Dedifferentiated amniotic fluid mesenchymal stem cell (primary cell): ENCODE measurements at regions not wholly inside any gene's neighbourhood (a gene's known extent, or its start where the extent isn't known, plus 50 kb on each side); places are given as distances from the start of the nearest gene placed in this dataset.

Experiments
- DNase-seq: peaks from one replicate; pipeline ENCODE4 v3.0.0-alpha.2; 2016; ENCODE audit errors: extremely low spot score

DNA sequence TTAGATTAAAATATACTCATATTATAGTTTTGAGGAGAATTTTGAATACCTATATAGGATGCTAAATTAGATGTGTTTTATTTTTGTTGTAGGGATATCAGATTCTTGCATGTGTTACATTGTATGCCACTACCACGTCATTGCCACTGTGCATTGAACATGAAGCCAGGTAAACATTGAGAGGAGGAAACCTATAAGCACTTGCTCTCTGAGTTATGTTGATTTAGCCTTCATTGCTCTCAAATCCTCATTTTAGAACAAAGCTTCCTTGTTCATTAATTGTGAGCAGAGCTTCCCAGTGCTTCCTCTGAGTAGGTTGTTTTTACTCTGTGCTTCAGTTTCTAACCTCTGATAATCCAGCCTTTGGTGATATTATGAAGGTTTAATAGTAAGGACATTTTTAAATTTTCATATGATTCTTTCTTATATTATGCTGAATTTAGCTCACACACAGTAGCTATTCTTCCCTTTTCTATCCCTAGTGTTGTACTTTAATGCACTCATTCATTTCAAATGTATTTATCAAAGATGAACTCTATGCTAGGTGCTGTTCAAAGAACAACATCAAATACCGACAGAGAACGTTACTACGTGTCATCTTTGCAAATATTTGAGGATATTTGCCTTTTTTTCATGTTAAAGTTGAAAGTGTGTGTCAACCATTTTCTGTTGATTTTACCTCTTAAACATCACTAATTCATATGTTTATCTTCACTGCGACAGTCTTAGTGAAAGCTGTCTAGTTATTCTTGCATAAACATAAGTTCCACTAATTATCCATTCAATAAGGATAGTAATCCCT, 1448.0 kb upstream of the MIR17HG start:
- DNase-seq = no peak

DNA sequence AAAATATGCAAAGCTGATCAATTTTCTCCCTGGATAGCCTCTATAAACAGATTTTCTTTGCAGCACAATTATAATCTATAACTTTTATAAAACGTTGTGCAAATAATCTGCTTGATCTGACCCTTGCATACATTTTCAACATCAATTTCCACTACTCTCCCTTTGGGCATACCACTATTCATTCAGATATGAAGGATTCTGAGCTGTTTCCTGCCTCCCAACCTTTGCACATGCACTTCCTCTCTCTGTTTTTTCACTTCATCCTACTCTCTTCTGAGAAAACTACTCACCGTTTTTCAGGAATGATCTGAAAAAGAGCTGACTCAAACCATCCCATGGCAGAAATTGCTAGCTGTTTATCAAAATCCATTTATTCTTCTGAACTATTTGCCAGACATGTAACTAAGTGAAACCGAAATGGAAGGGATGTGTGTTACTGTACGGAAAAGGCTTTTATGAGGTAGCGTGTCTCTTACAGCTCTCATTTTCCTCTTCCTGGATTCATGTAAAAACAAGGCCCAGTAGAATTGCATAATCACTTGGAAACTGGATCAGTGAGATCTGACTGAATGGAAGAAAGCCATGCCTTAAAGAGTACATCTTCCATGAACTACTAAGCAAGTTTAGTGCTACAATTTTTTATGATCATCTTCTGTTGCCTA, 1447.3 kb upstream of the MIR17HG start:
- DNase-seq = no peak

DNA sequence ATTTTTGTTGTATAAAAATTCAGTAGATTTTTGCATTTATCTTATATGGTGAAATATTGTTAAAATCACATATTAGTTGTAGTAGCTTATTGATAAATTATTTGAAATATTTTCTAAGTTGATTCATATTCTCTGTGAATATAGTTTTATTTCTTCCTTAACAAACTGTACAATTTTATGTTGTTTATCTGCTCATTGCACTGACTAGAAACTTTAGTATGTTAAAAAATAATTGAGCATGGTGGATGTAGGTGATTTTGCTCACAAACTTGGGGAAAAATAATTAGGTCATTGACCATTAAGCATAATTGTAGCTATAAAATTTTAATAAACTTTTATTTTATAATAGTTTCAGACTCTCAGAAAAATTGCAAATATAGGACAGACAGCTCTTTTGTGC, 1445.3 kb upstream of the MIR17HG start:
- no peak for DNase-seq

DNA sequence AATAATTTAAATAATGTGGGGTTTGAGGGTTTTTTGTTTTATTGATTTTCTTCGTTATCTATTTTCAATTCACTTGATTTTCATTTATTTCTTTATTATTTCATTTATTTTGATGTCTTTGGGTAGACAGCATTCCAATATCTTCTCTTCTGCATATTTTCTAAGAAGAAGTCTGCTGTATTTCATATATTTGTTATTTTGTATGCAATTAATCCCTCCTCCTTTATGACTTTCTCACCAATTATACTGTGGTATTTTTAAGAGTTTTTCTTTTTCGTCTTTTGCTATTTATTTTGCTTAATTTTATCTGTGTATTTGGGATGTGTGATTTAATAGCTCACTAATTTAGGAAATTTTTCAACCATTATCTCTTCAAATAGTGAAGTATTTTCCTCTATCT, 1444.4 kb upstream of the MIR17HG start:
- DNase-seq = no peak

DNA sequence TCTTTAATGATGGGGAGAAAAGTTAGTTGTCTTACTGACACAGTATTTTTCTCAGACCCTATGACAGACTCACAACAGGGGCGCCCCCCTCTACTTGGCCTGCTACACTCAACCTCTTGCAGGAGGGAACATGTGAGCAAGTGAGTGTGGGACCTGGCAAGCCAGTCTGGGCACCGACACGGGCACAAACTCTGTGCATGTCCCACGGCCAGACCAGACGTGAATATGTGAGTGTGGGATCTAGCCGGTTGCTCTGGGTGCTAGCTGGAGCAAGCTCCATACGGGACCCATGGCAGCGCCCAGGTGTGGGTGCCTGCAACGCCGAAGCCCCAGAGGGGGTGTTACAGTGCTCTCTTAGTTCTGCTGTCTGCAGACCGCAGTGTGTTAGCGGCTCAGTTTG, 1437.3 kb upstream of the MIR17HG start:
- DNase-seq = no peak

DNA sequence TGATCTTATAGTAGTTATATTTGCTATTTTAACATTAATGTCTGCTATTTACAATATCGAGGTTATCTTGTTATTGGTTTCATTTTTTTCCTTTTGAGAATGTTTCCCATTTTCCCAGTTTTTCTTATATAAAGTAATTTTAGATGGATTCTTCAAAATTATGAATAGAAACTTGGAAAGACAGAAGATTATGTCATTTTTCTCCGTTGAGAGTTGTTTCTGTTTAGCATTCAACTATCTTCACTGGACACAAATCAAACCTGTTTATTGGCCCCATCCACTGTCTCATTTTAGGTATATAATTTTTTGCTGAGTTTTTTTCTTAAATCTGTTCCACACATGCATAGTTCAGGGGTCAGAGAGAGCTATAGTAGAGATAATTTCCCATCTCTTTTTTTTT, 1430.9 kb upstream of the MIR17HG start:
- no peak for DNase-seq

DNA sequence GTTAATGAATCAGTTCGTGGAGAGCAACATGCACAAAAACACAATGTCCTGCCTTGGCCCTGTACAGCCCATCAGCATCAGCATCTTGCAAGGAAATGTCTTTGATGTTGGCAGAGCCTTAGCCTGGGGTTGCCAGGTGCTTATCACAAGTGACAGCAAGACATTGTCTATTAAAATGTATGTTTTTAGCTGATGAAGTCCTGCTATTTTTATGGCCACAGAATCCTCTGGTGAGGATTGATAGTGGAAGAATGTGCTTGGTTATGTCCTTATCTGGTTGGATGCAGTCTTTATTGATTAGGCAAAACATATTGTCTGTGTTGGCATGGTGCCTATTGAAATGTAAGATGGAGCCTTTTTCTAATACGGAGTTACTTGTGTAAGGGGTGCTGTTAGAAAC, 1427.0 kb upstream of the MIR17HG start:
- DNase-seq = no peak

DNA sequence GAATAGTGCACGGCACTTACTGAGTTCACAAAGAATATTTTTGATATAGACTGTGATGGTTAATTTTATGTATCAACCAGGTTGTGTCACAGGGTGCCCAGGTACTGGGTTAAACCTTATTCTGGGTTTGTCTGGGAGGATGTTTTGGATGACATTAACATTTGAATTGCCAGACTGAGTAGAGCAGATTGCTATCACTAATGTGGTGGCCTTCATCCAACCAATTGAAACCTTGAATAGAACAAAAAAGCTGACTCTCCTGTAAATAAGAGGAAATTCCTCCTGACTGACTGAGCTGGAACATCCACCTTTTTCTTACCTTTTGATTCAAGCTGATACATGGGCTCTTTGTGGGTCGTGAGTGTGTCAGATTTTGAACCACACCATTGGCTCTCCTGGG, 1424.4 kb upstream of the MIR17HG start:
- DNase-seq = no peak

DNA sequence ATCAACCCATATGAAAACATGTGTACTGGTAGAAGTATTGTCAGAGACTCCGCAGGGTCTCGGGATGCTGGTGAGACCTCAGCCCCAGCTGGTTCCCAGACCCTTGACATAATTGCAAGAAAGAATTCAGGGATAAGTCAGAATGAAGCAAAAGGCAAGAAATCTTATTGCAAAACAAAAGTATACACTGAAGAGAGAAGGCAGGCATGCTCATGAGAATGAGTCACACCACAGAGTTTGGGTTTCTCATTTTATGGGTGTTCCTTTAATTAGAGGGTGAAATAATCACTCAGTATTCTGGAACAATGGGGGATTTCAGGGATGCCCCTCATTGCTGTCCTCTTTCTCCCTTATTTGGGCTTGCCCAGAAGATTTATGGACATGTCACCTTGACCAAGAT, 1423.8 kb upstream of the MIR17HG start:
- DNase-seq = no peak

DNA sequence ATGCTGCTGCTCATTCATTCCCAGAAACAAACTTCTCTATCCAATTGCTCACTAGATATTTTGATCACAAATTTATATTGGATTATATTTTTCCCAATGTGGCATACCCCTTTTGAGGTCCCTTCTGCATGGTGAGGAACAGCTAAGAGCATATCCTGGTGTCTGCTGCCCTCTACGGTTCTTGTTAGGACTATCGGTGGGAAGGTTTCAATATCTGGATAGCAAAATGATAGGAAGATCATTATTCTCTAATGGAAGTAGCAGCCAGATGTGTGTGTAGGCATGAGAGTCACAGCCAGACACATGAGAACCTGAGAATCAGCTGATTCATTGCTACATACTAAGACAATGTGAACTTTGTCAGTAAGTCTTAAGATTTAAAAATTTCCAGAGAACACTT, 1422.4 kb upstream of the MIR17HG start:
- no peak for DNase-seq

DNA sequence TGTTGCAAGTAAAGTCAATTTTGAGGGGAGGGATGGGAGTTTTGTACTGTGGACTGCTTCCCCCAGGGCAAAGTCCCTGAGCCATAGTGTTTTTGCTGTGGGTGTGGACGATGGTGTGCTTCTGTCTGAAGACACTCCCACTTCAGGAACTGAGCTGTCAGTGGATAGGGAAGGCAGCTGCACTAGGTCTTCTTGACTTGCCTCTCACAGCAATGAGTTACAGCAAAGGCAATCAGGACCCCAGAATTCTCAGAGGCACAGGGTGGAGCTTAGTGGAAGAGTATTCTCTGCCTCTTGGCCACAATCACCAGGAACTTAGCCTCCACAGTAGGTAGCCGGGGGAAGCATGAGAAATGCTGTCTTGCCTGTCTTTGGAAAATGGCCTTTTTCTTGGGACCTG, 1416.6 kb upstream of the MIR17HG start:
- DNase-seq = no peak

DNA sequence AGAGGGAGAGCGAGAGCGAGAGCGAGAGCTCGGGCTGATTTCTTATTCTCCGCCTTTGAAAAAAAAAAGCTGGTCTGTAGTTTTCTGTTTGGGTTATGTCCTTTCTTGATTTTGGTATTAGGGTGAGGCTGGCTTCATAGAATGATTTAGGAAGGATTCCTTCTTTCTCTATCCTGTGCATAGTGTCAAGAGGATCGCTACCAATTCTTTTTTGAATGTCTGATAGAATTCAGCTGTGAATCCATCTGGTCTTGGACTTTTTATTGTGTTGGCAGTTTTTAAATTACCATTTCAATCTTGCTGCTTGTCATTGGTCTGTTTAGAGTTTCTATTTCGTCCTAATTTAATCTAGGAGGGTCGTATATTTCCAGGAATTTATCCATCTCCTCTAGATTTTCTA, 1414.6 kb upstream of the MIR17HG start:
- DNase-seq = no peak

DNA sequence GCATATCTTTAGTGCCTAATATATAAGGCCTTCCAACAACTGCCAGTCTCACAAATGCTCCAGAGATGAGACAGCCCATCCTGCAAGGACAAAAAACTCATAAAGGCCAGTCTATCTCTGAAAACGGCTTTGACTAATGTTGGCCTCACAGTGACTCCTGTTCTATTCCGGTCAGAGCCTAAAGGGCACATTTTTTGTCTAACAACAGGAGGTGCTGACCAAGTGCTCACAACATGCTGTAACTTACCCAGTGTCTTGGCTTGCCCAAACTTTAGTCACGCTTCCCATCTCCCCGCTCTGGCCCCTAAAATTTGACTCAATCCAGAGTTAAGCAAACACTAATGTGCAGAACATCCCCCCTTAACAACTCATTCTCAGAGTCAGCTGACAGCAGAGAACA, 1411.2 kb upstream of the MIR17HG start:
- no peak for DNase-seq

DNA sequence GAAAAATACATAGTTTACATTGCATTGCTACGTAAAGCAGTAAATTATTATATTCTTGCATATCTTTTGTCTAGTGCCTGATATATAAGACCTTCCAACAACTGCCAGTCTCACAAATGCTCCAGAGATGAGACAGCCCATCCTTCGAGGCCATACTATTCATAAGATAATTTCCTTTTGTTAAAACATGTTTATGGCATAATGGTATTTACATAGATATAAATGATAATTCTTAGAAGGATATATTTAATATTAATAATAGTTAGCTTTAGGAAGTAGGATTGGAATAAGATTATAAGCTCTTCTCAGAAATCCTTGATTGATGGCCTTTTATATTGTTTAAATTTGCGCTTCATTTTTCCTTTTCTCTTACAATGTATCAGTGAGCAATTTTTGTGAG, 1410.1 kb upstream of the MIR17HG start:
- DNase-seq = no peak

DNA sequence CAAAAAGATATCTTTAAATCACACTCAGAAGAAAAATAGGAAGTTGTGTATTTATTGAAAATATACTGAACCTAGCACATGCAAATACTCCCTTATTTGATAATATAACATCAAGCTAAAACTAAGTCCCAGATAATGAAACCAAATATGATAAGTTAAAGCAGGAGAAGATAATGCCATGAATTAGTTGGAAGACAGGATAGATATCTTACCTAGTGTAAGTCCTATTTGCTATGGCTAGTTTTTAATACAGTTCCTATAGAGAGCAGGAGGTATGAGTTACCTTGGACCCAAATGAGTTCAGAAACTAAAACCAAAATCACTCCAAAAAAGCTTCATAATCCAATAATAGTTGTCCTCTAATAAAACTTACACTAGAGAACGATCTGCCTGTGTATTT, 1407.1 kb upstream of the MIR17HG start:
- DNase-seq = no peak

DNA sequence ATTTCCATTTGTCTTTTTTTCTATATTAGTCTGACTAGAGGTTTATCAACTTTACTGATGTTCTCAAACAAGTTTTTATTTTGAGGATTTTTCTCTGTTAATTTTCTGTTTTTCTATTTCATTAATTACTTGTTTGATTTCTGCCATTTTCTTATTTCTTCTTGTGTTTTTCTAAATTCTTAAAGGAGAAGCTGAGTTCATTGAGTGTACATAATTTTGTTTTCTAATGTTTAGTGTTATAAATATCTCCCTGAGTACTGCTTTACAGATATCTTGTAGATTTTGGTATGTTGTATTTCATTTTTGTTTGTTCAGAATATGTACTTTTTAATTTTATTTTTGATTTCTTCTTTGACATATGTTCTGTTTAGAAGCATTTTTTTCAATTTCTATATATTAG, 1404.3 kb upstream of the MIR17HG start:
- DNase-seq = no peak

DNA sequence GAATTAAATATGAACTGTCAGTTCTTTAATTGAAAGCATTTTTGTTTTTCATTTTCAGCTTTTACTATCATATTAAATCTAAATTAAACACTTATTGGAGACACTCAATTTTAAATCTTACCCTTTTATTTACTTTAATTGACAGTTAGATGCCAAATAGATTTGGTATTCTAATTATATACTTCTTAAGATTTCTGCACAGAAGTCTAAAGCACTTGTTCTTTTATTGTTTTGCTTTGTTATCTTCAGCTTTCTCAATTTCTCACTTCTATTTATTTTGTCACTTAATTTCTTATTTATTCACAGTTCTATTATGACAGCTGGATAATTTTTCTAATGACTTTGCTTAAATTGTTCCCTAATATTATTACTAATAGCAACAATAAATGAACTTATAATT, 1397.3 kb upstream of the MIR17HG start:
- no peak for DNase-seq

DNA sequence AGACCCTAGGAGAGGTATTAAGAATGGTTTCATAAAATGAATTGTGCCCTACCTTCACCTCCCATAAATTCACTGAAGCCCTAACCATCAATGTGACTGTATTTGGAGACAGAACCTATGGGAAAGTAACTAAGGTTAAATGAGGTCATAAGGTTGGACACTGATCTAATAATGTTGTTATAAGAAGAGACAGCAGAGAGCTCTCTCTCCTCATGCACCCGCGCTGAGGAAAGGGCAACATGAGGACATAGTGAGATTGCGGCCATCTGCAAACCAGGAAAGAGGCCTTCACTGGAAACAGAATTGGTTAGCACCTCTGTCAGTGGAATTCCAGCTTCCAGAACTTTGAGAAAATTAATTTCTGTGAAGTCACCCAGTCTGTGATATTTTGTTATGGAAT, 1396.1 kb upstream of the MIR17HG start:
- no peak for DNase-seq

DNA sequence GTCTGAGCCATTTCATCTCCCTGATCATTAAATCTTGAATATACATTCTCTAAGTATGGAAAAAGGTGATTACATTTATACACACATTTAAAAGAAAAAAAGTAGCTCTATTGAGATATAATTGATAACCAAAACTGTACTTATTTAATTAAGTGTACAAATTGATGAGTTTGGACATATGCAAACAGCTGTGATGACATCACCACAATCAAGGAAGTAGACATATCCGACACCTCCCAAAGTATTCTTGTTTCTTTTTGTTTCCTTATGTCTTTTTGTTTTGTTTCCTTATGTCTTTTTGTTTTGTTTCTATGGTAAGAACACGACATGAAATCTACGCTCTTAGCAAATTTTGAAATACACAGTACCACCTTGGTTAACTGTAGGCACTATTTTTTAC, 1393.9 kb upstream of the MIR17HG start:
- DNase-seq = no peak

DNA sequence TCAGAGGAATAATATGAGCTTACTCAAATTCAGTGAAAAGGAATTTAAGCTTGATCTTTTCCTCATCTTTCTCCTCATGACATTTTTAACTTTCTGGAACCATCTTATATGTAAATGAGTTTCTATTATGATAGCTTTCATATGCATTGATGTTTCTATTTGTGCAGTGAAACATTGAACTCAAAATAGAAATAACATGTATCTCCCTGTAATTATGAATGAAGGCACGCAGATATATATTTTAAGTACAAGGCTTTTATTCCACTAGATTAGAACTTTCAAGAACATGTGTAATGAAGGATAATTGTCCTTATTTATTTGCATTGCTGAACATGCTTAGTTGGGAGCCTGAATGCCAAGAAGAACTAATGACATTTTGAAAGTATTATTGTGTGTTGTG, 1391.7 kb upstream of the MIR17HG start:
- no peak for DNase-seq

DNA sequence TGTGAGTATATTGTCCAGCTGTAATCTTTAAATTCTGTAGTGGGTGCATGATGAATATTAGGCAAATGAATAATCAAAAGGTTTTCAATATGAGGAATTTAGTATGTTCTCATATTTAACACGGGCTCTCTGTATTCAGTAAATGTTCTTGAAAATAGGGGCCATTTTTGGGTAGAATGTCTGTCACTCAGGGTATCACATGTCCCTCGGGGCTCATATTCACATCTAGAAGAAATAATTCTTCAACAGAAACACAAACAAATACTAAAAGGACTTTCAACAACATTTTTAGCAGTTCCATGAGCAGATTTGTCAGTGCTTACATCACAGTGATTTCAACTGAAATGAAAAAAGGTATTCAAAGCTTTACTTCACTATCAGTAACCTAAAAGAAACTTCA, 1388.4 kb upstream of the MIR17HG start:
- no peak for DNase-seq

DNA sequence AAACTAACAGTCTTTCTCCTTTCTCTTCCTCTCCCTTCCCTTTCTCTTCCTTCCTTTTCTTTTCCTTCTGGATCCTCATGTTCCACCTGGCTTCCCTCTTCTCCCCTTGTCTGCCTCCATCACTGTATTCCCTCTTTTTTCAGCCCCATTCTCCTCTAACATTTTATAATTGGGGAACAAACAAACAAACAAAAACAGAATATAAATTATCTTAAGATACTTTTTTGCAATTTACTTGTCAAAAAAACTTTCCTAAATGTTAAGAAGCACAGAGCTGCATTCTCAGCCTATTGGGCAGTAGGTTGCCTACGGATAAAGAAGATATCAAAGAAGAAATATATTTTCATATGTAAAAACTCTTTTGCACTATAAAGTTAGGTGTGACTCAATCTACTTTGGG, 1382.2 kb upstream of the MIR17HG start:
- no peak for DNase-seq

DNA sequence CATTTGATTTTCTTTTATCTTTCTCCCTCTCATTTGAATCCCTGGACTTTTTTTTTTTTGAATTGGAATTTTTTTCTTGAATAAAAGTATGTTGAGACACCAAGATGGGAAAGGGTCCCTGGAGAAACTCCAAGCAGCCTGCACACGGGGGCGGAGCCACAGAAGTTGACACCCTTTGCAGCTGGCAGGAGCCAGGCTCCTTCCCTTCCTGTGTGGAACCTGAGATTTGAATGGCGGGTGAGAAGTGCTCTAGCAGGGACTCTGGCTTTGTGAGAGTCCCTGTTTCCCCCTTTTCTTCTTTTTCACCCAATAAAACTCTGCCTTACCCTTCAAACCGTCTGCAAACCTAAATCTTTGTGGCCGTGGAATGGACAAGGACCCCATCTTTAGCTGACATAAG, 1381.0 kb upstream of the MIR17HG start:
- DNase-seq = no peak

DNA sequence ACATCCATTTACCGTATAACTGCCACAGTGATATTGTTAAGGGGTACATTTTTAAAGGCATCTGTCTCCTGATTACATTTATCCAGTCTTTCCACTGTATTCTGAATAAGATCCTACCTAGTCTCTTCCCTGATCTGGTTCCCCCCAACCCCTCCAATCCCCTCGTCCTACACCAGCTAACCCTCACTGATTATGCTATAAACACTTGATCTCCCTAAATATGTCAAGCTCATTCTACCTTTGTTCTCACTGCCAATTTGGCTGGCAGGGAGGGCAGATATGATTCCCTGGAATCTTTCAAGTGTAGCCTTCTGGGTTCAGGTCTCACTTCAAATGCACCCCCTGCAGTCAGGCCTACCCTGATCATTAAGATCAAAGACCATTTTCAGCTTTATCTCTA, 1379.8 kb upstream of the MIR17HG start:
- no peak for DNase-seq
